Right atrium auricular region (tissue), 2 donors: ENCODE measurements at regions not wholly inside any gene's neighbourhood (a gene's known extent, or its start where the extent isn't known, plus 50 kb on each side); places are given as distances from the start of the nearest gene placed in this dataset.

ENCODE experiments used
- DNase-seq: peaks from one replicate; pipeline ENCODE4 v3.0.0-alpha.2; 2019; ENCODE audit warnings: low spot score
- H3K27ac ChIP-seq, 2 donors: fragments of 200-600 bp; sonication (generic); 1 replicate in 1 of 2; 2 replicates in 1 of 2; pipeline ENCODE4 v1.5.1; 2016 to 2019
- H3K27me3 ChIP-seq, 2 donors: fragments of 200-600 bp; sonication (generic); one replicate each; pipeline versions ENCODE4 v1.5.1 to v1.6.0; 2017 to 2019
- H3K36me3 ChIP-seq: fragments of 200-600 bp; sonication (generic); one replicate; pipeline ENCODE4 v1.5.1; 2016
- H3K4me1 ChIP-seq, 2 donors: fragments of 200-600 bp; sonication (generic); one replicate each; pipeline versions ENCODE4 v1.5.1 to v1.6.0; 2017 to 2019
- H3K4me3 ChIP-seq, 2 donors: fragments of 200-600 bp; sonication (generic); 1 replicate in 1 of 2; 2 replicates in 1 of 2; pipeline ENCODE4 v1.5.1; 2017 to 2019; ENCODE audit warnings: mild to moderate bottlenecking in 1 of 2, moderate library complexity in 1 of 2
- H3K9me3 ChIP-seq, 2 donors: fragments of 200-600 bp; sonication (generic); one replicate each; pipeline ENCODE4 v1.5.1; 2019
- TF ChIP-seq, protein P1 (sequence below), 2 donors: fragments of 200-600 bp; sonication (generic); IDR thresholded peaks; one replicate each; pipeline ENCODE4 v1.5.1; 2019; ENCODE audit warnings: antibody characterized with exemption in 2 of 2

GRCh38 chr5:110258460-110259216 is 467.8 kb downstream of the TMEM232 start:
- Histone ChIP-seq H3K9me3 (no peaks in the 10 kb centered on the region), H3K4me1 (no peaks in the 10 kb centered on the region), H3K36me3 (no peaks in the 10 kb centered on the region), H3K27me3 (no peaks in the 10 kb centered on the region), H3K27ac (no peak overlapping the region), H3K4me3 (no peak overlapping the region)
- TF ChIP-seq, protein P1, sequence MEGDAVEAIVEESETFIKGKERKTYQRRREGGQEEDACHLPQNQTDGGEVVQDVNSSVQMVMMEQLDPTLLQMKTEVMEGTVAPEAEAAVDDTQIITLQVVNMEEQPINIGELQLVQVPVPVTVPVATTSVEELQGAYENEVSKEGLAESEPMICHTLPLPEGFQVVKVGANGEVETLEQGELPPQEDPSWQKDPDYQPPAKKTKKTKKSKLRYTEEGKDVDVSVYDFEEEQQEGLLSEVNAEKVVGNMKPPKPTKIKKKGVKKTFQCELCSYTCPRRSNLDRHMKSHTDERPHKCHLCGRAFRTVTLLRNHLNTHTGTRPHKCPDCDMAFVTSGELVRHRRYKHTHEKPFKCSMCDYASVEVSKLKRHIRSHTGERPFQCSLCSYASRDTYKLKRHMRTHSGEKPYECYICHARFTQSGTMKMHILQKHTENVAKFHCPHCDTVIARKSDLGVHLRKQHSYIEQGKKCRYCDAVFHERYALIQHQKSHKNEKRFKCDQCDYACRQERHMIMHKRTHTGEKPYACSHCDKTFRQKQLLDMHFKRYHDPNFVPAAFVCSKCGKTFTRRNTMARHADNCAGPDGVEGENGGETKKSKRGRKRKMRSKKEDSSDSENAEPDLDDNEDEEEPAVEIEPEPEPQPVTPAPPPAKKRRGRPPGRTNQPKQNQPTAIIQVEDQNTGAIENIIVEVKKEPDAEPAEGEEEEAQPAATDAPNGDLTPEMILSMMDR (IDR thresholded peaks at IDR 0.05): no peak
- DNase-seq: no peak

GRCh38 chr5:110262749-110263148 is 463.7 kb downstream of the TMEM232 start:
- Histone ChIP-seq H3K9me3 (no peaks in the 10 kb centered on the region), H3K4me1 (no peaks in the 10 kb centered on the region), H3K36me3 (no peaks in the 10 kb centered on the region), H3K4me3 (no peak overlapping the region), H3K27me3 (no peaks in the 10 kb centered on the region), H3K27ac (no peak overlapping the region)
- DNase-seq: no peak
- TF ChIP-seq, protein P1 (IDR thresholded peaks at IDR 0.05): no peak

GRCh38 chr5:110264661-110265060 is 461.8 kb downstream of the TMEM232 start:
- H3K9me3 ChIP-seq: no peaks in the 10 kb centered on the region
- H3K27ac ChIP-seq: no peak overlapping the region
- no peaks in the 10 kb centered on the region for H3K36me3 ChIP-seq
- H3K4me1 ChIP-seq: no peaks in the 10 kb centered on the region
- TF ChIP-seq, protein P1 (IDR thresholded peaks at IDR 0.05): no peak
- H3K4me3 ChIP-seq: no peak overlapping the region
- no peaks in the 10 kb centered on the region for H3K27me3 ChIP-seq
- no peak for DNase-seq

- no peaks in the 10 kb centered on the region for H3K4me1 ChIP-seq
- H3K27me3 ChIP-seq: no peaks in the 10 kb centered on the region
- no peak for DNase-seq
- no peaks in the 10 kb centered on the region for H3K9me3 ChIP-seq
- TF ChIP-seq, protein P1 (IDR thresholded peaks at IDR 0.05): no peak
- no peak overlapping the region for H3K27ac ChIP-seq
- no peak overlapping the region for H3K4me3 ChIP-seq
- H3K36me3 ChIP-seq: no peaks in the 10 kb centered on the region
These were observed 461.3 kb downstream of the TMEM232 start for GRCh38 chr5:110265162-110265561.

GRCh38 chr5:110267714-110268113 is 458.8 kb downstream of the TMEM232 start:
- Histone ChIP-seq H3K27me3 (no peaks in the 10 kb centered on the region), H3K4me1 (no peaks in the 10 kb centered on the region), H3K27ac (no peak overlapping the region), H3K36me3 (no peaks in the 10 kb centered on the region), H3K4me3 (no peak overlapping the region), H3K9me3 (no peaks in the 10 kb centered on the region)
- no peak for DNase-seq
- TF ChIP-seq, protein P1 (IDR thresholded peaks at IDR 0.05): no peak

DNA sequence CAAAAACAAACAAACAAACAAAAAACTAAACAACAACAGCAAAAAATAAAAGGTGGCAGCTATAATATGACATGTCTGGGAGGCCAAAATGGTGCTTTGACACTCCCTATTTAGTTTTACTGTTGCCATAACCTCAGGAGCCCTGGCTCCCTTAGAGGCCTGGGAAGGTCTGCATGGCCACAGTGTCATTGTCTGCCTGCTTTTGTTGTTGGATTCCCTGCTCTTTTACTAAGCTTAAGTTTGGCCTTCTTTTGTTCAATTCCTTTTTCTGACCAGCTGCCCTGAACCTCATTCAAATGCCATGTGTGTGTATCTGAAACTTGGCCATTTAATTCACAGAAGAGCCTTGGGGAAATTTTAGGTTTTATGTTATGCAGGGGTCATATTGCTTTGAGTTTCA is 458.2 kb downstream of the TMEM232 start:
- no peaks in the 10 kb centered on the region for H3K9me3 ChIP-seq
- H3K27me3 ChIP-seq: no peaks in the 10 kb centered on the region
- H3K27ac ChIP-seq: no peak overlapping the region
- TF ChIP-seq, protein P1 (IDR thresholded peaks at IDR 0.05): no peak
- no peak for DNase-seq
- no peaks in the 10 kb centered on the region for H3K4me1 ChIP-seq
- H3K36me3 ChIP-seq: no peaks in the 10 kb centered on the region
- H3K4me3 ChIP-seq: no peak overlapping the region
